HG03521 (cell line): ENCODE measurements at regions not wholly inside any gene's neighbourhood (a gene's known extent, or its start where the extent isn't known, plus 50 kb on each side); places are given as distances from the start of the nearest gene placed in this dataset.
"Not testable (repeated sequence)": the region's sequence is repeated elsewhere in the genome, so short reads cannot be mapped to it uniquely, and the experiment has no call there.

ENCODE experiments used
- ATAC-seq: cut with Tn5 transposase; IDR thresholded peaks from one replicate; pipeline ENCODE4 v1.9.1; 2021; ENCODE audit warnings: mild to moderate bottlenecking, moderate library complexity; ENCODE audit not compliant: unreplicated experiment

DNA sequence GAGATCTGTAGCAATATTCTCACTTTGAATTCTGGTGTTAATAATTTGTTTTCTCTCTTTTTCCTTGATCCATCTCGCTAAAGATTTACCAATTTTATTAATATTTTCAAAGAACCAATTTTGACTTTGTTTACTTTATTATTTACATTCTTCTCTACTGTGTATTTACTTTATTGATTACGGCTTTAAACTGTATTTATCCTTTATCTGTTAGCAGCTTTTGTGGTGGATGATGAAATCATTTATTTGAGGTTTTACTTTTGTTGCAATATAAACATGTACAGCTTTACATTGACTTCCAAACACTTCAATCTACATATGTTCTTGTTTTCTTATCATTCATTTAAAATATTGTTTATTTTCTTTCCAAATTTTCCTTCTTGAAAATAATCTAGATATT, 719.9 kb downstream of the ADCYAP1 start:
- ATAC-seq: no peak

DNA sequence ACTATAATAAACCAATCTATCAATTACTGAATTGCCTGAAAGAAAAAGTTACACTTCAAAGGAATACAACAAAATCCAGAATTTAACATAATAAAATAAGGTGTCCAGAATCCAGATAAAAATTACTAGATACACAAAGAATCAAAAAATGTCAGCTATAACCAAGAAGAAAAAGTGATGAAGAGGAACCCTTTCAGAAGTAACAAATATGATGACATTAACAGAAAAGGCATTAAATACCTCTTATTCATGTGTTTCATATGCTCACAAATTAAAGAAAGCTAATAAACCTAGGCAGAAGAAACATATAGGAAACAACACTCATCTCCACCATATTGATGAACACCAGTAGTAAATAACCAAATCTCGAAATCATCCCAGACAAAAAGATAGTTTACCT, 722.8 kb downstream of the ADCYAP1 start:
- no peak for ATAC-seq

DNA sequence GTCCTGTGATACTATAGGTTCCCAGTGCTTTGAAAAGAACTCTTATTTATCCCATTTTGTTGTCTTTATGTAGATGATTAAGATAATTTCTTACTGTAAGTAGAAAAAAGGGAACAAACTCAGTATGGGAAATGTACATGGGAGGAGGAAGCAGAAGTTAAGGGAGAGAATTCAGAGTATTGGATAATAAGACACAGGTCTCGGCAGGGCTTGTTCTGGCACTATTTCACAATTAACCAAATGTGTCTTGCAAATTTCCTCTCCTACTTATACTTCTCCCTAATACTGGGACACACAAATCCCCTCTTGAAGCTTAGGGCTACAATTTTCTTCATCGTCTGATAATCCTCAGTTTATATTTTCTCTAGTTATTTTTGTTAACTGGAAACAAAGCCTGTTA, 744.0 kb downstream of the ADCYAP1 start:
- ATAC-seq: no peak

DNA sequence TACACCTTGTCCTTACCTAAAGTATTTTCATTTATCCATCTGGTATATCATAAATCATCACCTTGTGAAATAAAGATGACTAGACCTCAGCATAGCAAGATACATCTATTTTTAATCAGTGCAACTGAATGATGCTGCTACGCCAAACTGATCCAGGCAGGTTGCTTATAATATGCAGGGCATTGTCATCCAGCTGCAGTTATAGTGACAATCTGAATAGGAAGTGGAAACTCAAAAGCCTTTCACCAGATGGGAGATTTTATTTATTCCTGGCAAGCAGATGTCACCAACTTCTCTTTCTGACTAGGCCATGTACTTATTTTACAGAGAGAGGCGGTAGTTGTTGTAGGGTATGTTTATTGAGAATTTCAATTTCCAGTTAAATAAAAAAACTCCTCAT, 747.3 kb downstream of the ADCYAP1 start:
- ATAC-seq: no peak

DNA sequence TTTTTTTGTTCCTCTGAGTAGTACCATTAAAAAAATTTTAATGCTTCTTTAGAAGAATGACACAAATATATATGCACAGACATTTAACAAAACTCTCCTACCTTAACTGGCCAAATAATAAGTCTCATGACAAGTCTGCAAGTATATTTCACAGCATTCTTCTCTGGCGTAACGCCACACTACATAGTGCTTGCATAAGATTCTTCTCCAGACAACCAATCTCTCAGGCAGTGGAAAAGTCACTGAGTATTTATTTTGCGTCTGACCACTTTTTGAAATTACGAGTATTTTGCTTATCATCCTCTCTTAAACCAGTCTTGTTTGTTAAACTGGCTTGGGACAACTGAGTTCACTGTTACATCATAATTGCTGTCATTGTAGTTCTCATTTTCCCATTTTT, 749.2 kb downstream of the ADCYAP1 start:
- ATAC-seq: no peak

DNA sequence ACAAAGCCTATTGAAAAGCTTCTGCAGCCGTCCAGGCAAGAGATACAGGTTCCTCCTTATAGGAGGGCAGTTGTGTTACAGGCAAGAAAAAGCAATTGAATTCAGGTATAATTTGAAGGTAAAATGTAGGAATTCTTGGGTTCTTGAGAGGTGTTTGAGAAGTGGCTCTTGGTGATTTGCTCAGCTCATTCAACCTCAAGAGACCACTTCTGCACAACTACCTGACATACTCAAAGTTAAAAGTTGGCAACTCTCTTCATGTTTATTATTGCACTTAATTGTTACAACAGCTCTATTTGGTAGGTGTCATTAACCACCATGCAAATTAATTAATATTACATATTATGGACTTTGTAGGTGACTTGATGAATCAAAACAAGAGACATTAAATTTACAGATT, 753.2 kb downstream of the ADCYAP1 start:
- ATAC-seq: no peak

DNA sequence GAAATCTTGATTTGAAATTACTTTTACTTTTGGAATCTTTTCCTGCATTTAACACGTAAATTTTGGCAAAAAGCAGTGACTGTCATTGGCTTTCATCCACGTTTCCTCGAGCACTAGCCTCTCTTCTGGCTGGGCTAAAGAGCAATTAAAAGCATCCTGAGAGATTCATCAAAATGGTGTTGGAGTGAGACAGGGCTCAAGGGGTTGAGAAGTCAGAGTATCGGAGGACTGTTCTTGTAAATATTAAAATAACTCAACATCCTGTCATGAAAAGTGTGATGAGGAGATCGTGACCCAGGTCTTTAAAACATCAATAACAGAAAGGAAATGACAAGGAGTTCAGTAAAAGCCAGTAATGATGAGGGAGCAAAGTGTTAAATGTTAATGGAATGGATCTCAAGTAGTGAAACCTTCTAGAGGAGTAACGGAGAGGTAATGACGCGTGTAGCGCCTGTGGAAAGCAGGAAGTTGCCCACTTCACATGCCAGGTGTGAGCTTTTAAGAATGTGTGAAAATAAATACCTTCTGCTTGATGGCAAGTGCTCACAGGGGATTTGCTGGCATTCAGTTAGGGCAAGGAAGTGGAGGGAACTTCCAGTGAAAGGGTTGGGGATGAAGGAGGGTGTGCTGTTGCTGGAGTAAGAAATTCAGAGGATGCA, 754.4 kb downstream of the ADCYAP1 start:
- ATAC-seq: no peak

DNA sequence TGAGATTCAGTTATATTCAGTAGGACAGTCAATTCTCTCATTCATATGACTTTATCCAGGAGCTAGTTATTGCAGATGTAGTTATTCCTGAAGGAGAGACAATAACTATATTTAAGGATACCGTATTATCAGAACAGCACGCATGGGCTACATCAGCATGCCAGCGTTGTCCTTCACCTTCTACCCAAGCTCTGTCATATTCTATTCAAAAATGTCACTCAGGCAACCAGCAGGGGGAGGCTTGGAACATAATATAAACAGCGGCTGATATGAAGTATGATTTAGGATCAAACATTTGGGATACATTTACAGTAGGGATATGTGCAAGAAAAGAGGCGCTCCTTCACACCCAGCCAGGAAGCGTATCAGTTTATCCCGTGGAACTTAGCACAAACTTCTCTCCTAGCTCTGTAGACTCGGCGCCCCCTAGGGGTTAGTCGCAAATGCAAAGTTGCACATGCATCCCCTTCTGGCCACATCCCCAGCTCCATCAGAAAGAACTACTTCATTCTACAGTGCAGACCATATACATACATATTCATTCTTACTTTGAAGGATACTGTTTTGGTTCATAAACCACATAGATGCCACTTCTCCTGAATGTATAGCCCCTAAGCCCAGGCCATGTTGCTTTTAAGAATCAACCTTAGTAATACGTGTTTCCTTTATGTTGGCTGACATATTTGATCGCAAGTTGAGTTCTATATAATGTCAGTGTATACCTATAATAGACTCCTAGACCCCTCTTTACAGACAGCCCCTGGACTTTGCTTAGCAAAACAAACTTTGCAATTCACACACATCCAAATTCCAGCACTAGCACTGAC, 759.4 kb downstream of the ADCYAP1 start:
- ATAC-seq: peak; percentile 73

DNA sequence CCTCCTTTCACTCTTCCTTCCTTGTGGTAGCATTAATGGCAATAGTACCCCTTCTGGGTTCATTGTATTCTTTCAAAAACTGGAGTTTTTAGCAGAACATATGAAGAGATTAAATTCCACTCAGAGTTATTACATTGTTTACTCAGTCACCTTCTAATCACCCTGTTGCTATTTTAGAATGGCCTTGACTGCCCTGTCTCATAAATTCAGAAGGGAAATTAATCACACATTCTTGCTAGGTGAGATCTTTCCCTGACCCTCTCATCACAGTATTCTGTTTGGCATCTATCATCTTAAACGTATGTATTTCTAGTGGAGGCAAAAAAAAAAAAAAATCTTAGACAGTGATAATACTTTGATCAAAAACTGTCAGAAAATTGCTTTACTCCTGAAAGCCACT, 760.4 kb downstream of the ADCYAP1 start:
- no peak for ATAC-seq

DNA sequence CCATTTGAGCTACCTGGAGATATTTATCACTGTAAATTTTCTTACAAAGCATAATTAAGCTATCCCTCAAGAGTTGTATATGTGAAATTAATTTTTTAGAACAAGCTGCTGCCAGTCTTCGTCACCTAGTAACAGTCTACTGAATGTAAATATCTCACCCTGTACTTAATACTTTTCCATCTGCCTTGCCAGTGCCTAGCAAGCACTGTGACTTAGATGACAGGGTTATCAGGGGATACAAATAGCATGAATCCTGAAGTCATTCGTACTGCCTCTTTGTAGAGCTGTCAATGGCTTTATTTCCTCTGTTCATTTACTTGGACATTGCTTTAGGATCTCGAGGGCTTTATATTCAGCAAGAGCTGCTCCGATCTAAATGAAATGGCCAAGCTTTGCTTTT, 763.6 kb downstream of the ADCYAP1 start:
- ATAC-seq: no peak

DNA sequence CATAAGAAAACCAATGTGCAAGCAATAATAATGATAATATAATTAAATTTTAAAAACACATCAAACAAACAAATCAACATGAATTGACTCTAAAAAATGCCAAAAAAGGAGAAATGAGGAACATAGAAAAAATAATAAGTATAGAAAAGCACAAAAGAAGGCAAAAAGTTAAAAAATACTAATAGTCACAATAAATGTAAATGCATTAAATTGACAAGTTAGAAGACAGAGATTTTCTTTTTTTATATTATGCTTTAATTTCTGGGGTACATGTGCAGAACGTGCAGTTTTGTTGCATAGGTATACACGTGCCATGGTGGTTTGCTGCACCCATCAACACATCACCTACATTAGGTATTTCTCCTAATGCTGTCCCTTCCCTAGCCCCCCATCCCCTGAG, 767.0 kb downstream of the ADCYAP1 start:
- ATAC-seq: not testable (repeated sequence)

DNA sequence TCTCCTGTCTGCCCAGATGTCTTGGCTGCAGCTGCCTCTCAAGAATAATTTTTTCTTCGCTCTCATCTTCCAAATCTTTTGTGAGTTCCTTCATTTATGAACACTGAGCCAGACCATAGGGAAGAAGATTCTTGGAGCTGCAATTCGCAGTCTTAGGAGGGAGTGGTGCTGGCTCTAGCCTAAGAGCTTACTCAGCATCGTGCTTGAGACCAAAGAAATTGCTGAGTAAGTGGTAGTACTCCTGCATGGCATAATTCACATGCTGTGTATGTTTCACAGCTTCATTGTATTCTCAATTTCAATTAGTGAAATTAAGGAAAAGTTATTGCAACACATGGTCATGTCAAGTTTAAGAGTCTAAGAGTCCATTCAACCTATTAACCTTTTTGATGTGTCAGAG, 771.7 kb downstream of the ADCYAP1 start:
- no peak for ATAC-seq

DNA sequence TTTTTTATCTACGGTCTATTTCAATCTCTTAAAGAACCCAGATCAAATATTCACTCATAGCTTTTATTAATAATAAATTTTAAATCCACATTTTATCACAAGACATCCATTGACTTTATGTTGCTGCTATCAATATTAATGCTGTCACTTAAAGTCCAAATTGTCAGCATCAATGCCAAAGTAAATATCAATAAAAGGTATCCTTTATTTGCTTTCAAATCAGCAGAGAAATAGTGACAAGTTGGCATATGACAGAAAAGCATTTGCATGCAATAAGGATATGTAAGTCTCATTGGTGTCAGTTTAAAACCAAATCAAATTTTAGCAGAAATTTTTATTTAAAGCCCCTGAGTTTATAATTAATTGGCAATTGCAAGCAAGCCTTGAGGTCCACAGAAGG, 775.4 kb downstream of the ADCYAP1 start:
- no peak for ATAC-seq

DNA sequence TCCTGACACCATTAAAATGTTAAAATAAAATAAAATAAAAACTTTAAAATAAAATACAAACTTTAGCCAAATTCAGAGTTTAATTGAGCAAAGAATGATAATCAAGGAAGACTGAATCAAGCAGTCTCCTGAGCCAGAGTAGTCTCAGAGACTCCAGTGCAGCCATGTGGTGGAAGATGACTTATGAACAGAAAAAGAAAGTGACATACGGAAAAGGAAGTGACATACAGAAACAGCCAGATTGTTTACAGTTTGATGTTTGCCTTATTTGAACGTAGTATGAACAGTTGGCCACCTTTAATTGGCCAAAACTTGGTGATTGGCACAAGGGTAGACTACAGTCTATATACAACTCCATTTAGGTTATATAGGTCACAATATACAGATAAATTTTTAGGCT, 787.2 kb downstream of the ADCYAP1 start:
- no peak for ATAC-seq

DNA sequence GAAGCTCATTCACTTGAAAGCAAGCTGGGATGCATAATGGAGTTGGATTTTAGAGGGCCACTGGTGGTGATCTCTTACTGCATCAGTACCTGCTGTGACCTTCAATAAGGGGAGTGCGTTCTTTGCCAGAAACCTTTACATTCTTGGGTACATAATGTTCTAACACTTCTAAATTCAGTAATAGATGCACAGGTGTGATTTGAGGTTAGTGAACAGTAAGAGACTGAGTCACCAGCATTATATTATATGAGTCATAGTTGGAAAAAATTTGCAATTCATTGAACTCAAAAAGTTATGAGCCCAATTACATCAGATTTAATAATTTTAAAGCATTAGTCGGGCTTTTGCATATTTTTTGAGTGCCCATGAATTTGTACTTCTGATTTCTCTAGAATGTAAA, 803.3 kb downstream of the ADCYAP1 start:
- no peak for ATAC-seq

DNA sequence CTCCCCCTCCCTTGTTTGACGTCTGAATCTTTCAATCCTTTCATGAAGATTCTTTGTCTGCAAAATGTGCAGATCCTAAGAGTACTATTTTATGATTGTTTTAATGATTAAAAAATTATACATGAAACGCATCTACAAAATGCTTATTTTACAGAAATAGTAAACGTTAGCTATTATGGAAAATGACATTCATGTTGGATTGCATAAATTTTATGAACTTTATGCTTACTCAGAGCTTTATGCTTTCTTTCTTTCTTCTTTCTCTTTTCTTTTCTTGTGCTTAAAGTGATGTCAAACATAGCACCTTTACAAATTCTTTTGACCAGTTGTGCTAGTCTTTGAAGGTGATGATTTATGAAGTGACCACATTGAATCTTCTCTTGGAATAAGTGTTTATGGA, 805.4 kb downstream of the ADCYAP1 start:
- no peak for ATAC-seq

DNA sequence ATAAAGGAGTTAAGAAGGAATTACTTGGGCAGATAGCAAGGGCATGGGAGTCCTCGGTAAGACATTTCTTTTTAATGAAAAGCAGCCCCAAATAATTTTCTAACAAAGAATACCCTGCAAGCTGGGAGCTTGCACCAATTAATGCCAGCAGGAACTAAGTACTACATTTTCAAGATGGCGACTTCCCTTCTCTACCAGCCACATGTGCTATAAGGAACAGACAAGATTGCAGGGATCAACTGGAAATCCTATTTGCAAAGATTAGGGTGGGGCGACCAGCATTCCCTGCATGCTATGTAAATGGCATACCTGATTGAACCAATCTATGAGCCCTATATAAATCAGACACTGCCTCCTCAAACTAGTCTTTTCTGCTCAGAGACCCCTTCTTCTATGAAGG, 827.5 kb downstream of the ADCYAP1 start:
- no peak for ATAC-seq

DNA sequence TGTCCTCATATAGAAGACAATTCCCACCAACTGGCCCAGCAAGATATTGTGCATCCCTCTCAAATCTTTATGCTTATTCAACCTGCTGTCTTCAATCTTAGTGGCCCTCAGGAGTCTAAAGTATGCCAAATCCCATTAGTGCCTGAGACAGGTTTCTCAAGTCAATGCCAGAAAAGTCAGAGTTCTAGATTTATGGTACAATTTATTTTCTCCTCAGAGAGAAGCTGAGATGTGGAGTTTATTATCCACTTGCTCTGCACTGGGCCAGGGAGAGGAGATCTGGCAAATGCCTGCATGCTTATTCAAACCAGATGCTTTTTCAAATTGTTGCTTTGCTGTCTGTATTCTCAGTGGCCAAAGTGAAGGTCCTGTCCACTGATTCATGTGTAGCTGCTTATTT, 825.2 kb downstream of the METTL4 start:
- ATAC-seq: no peak

DNA sequence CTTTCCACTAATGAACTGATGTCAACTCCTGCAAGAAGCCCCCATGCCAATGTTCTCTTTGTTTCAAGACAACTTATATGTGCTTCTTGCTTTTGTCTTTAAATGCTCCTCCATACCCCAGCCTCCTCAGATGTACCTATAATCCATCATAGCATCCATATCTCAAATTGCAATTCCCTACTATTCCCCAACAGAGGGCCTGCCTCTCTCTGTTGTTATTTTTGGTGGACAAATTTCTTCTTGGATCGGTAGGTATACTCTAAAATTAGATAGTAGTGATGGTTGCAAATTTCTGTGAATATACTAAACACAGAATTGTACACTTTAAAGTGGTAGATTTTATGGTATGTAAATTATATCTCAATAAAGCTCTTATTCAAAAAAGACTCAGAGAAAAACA, 820.1 kb downstream of the METTL4 start:
- no peak for ATAC-seq

DNA sequence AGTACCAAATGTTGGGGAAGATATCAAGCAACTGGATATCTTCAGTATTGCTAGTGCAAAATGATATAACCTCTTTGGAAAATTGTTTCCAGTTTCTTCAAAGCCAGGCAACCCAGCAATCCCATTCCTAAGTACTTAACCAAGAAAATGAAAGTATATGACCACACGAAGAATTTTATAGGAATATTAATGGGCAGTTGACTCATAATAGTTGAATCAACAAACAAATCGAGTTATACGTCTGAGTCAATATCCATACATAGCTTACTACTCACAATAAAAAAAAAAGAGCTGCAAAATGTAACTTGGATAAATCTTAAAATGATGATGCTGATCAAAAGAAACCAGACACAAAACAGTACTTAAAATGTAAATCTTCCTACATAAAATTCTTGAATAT, 810.4 kb downstream of the METTL4 start:
- no peak for ATAC-seq

DNA sequence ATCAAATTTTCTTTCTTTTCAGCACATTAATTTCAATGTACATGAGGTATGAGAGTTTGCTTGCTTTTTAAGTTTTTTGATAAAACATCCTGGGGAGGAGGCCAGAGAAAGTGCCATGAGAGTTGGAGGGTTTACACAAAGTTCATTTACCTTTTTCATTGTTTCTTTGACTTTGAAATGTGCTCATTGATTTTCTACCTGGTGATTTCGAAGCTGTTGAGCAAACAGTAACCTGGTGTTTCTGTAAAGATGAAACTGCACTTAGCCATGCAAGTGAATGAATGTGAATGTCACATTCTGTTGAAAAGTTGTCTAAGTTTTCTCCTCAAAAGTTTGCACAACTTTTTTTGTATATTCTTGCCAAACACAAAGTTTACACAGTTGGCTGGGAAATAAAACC, 797.0 kb downstream of the METTL4 start:
- no peak for ATAC-seq

DNA sequence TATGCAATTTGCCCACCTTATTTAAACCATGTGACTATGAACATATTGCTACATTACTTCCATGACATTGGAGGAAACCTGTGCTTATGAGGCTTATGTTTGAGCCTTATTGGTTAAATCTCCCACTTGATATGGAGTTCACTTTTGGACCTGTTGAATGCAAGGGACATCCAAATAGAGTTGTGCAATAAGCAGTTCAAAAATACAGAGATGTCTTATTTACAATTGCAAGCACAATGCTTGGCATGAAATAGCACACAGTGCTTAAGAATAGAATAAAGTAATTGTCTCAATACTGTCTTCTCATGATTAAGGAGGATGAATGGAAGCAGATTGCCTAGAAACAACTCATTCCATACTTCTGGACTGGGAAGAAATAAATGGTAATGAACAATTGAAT, 793.5 kb downstream of the METTL4 start:
- no peak for ATAC-seq
